HG02798 (cell line): ENCODE measurements at regions not wholly inside any gene's neighbourhood (a gene's known extent, or its start where the extent isn't known, plus 50 kb on each side); places are given as distances from the start of the nearest gene placed in this dataset.

Experiments used
- ATAC-seq: cut with Tn5 transposase; IDR thresholded peaks from one replicate; pipeline ENCODE4 v1.9.1; 2021; ENCODE audit warnings: mild to moderate bottlenecking; ENCODE audit not compliant: unreplicated experiment, poor library complexity

GRCh38 chr20:47406849-47407682 is 50.6 kb upstream of the ZMYND8 start:
- no peak for ATAC-seq

- ATAC-seq, result no peak
Measured at GRCh38 chr20:47411161-47411560, 54.7 kb upstream of the ZMYND8 start.

GRCh38 chr20:47412083-47412482 is 55.6 kb upstream of the ZMYND8 start:
- no peak for ATAC-seq

- no peak for ATAC-seq
Measured at GRCh38 chr20:47413189-47413588, 56.7 kb upstream of the ZMYND8 start.

GRCh38 chr20:47417245-47418068 is 61.0 kb upstream of the ZMYND8 start:
- ATAC-seq, result no peak

GRCh38 chr20:47418069-47418757 is 61.7 kb upstream of the ZMYND8 start:
- no peak for ATAC-seq

- ATAC-seq, result no peak
Measured at GRCh38 chr20:47419953-47420514, 63.5 kb upstream of the ZMYND8 start.

- no peak for ATAC-seq
Measured at GRCh38 chr20:47421076-47421475, 64.6 kb upstream of the ZMYND8 start.

- ATAC-seq, result no peak
Measured at GRCh38 chr20:47423586-47423985, 67.1 kb upstream of the ZMYND8 start.

- no peak for ATAC-seq
Measured at GRCh38 chr20:47427067-47427466, 70.6 kb upstream of the ZMYND8 start.

- no peak for ATAC-seq
Measured at GRCh38 chr20:47427746-47428145, 71.2 kb upstream of the ZMYND8 start.

- ATAC-seq, result no peak
Measured at GRCh38 chr20:47428164-47428563, 71.7 kb upstream of the ZMYND8 start.

- ATAC-seq, result no peak
Measured at GRCh38 chr20:47428851-47429336, 72.4 kb upstream of the ZMYND8 start.

- ATAC-seq, result no peak
Measured at GRCh38 chr20:47429409-47429808, 72.3 kb upstream of the NCOA3 start.

GRCh38 chr20:47430862-47431588 is 70.7 kb upstream of the NCOA3 start:
- ATAC-seq, result no peak

- no peak for ATAC-seq
Measured at GRCh38 chr20:47432834-47433210, 68.9 kb upstream of the NCOA3 start.

- ATAC-seq, result peak; percentile 38
Measured at GRCh38 chr20:47434128-47434779, 67.4 kb upstream of the NCOA3 start.

- peak; percentile 60 for ATAC-seq
Measured at GRCh38 chr20:47438464-47439381, 63.0 kb upstream of the NCOA3 start.
